ENCODE measurements at regions not wholly inside any gene's neighbourhood (a gene's known extent, or its start where the extent isn't known, plus 50 kb on each side); places are given as distances from the start of the nearest gene placed in this dataset.

- TF ChIP-seq EZH2 (IDR thresholded peaks at IDR 0.05; ENCODE audit: low read depth) (no peak), CTCF (conservative IDR thresholded peaks at IDR 0.05) (no peak)
- no peaks in the 10 kb centered on the region for H3K79me2 ChIP-seq (ENCODE audit: low read depth)
- H4K20me1 ChIP-seq (ENCODE audit: insufficient read depth), result no peaks in the 10 kb centered on the region
- ChIA-PET POLR2A (ENCODE audit: unreplicated experiment) (no interaction called here), CTCF (no interaction called here)
- H3K4me3 ChIP-seq, result no peak overlapping the region
- no peaks in the 10 kb centered on the region for H3K9me3 ChIP-seq (ENCODE audit: insufficient read depth, low read depth)
- no peaks in the 10 kb centered on the region for H3K4me1 ChIP-seq (replicated peaks; ENCODE audit: insufficient read depth)
- H3K36me3 ChIP-seq (ENCODE audit: low read depth), result no peaks in the 10 kb centered on the region
- no peak overlapping the region for H3K27ac ChIP-seq
- no peaks in the 10 kb centered on the region for H3F3A ChIP-seq (ENCODE audit: insufficient read depth, low read depth)
- no peak for DNase-seq
- intact Hi-C loops (cut with micrococcal nuclease; ENCODE audit: unreplicated experiment), result no loop called here
- H2AFZ ChIP-seq, result no peak overlapping the region
- H3K9me2 ChIP-seq (ENCODE audit: insufficient read depth), result no peaks in the 10 kb centered on the region
- H3K27me3 ChIP-seq (ENCODE audit: insufficient read depth, low read depth), result no peaks in the 10 kb centered on the region
- no TSS peak for BruUV-seq (replicated peaks)
- H3K4me2 ChIP-seq, result no peak overlapping the region
Observed at GRCh38 chr3:34929036-34929435, 710.3 kb upstream of the ARPP21 start.

GRCh38 chr3:34934660-34935059 lies 704.7 kb upstream of the ARPP21 start:
- no peak for TF ChIP-seq CTCF (conservative IDR thresholded peaks at IDR 0.05)
- no peak for TF ChIP-seq EZH2 (IDR thresholded peaks at IDR 0.05; ENCODE audit: low read depth)
- no peaks in the 10 kb centered on the region for H3F3A ChIP-seq (ENCODE audit: insufficient read depth, low read depth)
- no peak overlapping the region for H3K4me2 ChIP-seq
- no peaks in the 10 kb centered on the region for H3K9me3 ChIP-seq (ENCODE audit: insufficient read depth, low read depth)
- no TSS peak for BruUV-seq (replicated peaks)
- no peaks in the 10 kb centered on the region for H3K9me2 ChIP-seq (ENCODE audit: insufficient read depth)
- no peaks in the 10 kb centered on the region for H3K79me2 ChIP-seq (ENCODE audit: low read depth)
- no peak for DNase-seq
- no peak overlapping the region for H3K27ac ChIP-seq
- no peaks in the 10 kb centered on the region for H4K20me1 ChIP-seq (ENCODE audit: insufficient read depth)
- no peak overlapping the region for H2AFZ ChIP-seq
- no peaks in the 10 kb centered on the region for H3K27me3 ChIP-seq (ENCODE audit: insufficient read depth, low read depth)
- ChIA-PET POLR2A (ENCODE audit: unreplicated experiment) (no interaction called here), CTCF (no interaction called here)
- H3K4me1 ChIP-seq (replicated peaks; ENCODE audit: insufficient read depth), result no peaks in the 10 kb centered on the region
- H3K36me3 ChIP-seq (ENCODE audit: low read depth), result no peaks in the 10 kb centered on the region
- no peak overlapping the region for H3K4me3 ChIP-seq
- intact Hi-C loops (cut with micrococcal nuclease; ENCODE audit: unreplicated experiment), result no loop called here

- Histone ChIP-seq H3K4me1 (replicated peaks; ENCODE audit: insufficient read depth) (no peaks in the 10 kb centered on the region), H3K79me2 (ENCODE audit: low read depth) (no peaks in the 10 kb centered on the region), H3K9me2 (ENCODE audit: insufficient read depth) (no peaks in the 10 kb centered on the region), H3K9me3 (ENCODE audit: insufficient read depth, low read depth) (no peaks in the 10 kb centered on the region), H3K4me2 (no peak overlapping the region), H3F3A (ENCODE audit: insufficient read depth, low read depth) (no peaks in the 10 kb centered on the region), H3K36me3 (ENCODE audit: low read depth) (no peaks in the 10 kb centered on the region), H3K27me3 (ENCODE audit: insufficient read depth, low read depth) (no peaks in the 10 kb centered on the region), H2AFZ (no peak overlapping the region), H4K20me1 (ENCODE audit: insufficient read depth) (no peaks in the 10 kb centered on the region), H3K4me3 (no peak overlapping the region), H3K27ac (no peak overlapping the region)
- BruUV-seq (replicated peaks), result no TSS peak
- ChIA-PET CTCF (no interaction called here), POLR2A (ENCODE audit: unreplicated experiment) (no interaction called here)
- no peak for TF ChIP-seq EZH2 (IDR thresholded peaks at IDR 0.05; ENCODE audit: low read depth)
- no peak for TF ChIP-seq CTCF (conservative IDR thresholded peaks at IDR 0.05)
- DNase-seq, result no peak
- intact Hi-C loops (cut with micrococcal nuclease; ENCODE audit: unreplicated experiment), result no loop called here
Observed at GRCh38 chr3:34938784-34939183, 700.5 kb upstream of the ARPP21 start.
